Hippocampal formation (tissue), 2 donors: ENCODE measurements at regions not wholly inside any gene's neighbourhood (a gene's known extent, or its start where the extent isn't known, plus 50 kb on each side); places are given as distances from the start of the nearest gene placed in this dataset.
"Not testable (repeated sequence)": the region's sequence is repeated elsewhere in the genome, so short reads cannot be mapped to it uniquely, and the experiment has no call there.

Experiments
- DNase-seq, 2 donors: peaks; one replicate each; lab custom pipeline; 2025; lab: John Stamatoyannopoulos, UW

DNA sequence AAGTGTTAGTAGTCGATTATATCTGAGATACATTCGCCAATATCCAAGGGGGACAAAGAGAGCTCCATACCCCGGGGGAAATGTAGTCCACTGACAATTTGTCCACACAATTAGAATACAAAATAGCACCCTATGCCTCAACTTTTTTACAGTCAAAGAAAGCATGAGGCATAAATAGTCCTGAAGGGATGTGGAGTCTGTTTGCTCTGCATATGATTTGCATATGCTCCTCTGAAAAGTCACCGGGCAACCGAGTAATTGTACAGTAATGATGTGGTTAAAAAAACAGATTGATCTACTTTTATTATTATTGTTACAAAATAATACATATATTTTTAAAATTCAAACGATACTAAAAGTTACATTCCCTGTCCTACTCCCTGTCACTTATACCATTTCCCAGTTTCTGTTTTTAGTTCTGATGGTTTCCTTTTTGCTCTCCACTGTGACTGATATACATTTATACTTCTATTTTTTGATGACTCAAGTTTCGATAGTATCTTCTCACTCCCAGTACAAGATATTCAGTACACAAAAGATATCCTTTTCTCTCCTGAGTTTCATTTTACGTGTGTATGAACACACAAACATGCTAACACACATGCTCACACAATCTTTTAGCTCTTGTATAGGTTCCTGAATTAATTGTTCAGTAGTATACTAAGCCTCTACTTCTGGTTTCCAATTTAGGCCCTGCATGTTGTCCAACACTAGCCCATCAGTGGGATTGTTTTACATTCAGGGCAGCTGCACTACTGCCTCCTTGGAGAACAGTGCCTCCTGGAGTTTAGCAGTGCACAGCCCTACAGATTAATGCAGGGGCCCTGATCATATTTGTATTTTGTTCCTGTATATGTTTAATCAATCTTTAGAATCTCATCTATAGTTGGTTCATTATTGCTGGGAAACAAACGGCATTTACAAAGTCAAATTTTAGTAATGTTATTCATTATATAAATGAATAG lies 130.9 kb downstream of the TES start:
- no peak for DNase-seq

DNA sequence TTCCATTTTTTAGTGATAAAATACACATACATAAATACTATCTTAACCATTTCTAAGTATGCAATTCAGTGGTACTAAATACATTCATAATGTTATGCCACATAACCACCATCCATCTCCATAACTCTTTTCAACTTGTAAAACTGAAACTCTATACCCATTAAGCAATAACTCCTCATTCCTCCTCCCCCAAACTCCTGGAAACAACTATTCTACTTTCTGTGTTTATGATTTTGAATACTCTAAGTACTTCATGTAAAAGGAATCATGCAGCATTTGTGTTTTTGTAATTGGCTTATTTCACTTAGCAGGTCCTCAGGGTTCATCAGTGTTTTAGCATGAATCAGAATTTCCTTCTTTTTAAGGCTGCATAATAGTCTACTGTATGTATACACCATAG lies 131.8 kb downstream of the TES start:
- DNase-seq: no peak

DNA sequence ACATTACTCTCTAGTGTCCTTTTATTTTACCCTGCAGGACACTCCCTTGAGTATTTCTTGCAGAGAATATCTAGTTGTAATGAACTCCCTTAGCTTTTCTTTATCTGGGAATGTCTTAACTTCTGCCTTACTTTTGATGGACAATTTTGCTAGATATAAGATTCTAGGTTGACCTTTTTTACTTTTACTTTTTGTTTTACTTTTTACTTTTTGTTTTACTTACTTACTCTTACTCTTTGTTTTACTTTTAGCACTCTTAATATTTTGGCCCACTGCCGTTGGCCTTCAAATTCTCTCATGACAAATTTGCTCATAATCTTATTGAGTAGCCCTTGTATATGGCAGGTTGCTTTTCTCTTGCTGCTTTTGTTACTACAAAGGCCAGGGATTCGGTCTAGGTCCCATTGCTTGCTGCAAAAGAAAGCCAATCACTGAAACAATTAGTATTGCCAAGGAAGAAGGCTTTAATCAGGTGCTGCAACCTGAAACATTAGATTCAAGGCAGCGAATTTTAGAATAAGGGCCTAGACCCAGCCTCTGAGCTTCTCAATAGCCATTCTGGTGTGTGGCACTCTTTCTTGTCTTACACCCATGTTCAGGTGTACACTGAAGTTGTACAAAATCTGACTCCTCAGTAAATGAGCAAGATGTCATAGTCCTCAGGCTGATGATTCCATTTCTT lies 137.0 kb downstream of the TES start:
- DNase-seq: no peak

DNA sequence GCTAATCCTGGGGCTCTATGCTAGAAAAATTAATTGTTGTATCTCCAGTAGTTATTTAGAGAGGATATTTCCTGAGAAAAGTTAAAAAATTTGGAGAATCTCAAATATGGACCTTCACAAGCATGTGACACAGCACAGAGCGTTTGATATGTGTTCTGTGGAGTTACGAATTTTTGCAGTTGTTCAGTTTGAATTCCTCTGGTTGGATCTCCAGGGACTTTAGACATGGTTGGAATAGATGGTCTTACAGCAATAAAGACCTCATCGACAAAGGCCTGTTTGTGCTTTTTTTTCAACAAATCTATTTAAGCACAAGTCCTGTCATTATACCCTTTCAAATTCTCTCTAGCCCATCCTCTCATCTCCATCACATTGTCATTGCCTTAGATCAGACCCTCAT lies 138.0 kb downstream of the TES start:
- DNase-seq: no peak

DNA sequence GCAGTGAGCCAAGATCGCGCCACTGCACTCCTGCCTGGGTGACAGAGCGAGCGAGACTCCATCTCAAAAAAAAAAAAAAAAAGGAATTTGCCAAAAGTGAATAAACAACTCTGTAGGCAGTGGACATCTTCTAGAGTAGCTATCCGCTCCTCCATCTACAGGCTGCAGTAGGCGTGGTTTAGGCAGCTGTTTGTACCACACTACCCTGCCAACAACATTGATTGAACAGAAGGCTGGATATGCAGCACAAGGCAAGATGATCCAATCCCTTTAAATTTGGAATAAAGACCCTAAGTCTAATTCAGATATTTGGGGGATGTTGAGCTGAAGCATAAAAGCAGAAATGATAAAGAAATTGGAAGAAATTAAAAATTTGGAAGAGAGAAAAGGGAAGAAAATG lies 141.6 kb downstream of the TES start:
- DNase-seq: no peak

DNA sequence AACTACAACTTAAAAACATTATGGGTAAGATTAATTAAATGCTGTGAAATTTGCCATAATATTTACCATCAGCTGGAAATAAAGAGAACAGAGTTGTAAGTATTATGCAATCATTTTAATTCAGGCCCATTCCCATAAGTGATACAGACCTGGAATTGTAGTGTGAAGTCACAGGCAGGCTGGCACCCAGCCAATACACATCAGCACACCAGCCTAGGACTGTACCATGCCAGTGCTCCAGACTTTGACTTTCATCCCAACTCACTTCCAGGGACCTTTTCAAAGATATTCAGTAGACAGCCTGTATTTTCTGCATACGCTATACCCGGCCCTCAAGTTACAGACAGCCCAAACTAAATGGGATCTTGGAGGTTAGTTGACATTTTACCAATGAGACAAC lies 143.3 kb downstream of the TES start:
- DNase-seq: no peak

DNA sequence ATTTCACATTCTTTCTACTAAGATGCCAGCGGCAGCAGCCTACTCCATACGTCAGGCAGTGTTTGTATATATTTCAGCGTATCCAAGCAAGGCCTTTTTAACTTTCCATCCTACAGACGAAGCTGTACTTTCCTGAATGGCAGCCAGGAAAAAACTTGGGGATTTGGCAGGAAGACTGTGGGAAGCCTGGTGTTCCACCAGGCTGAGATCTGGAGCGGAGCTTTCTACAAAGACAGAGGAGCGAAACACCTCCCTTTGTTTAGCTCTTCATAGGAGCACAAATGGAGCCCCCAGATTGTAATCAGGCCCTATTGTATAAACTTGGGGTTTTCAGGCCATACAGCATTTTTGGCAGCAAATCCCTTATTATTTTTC lies 143.8 kb downstream of the TES start:
- DNase-seq: no peak

DNA sequence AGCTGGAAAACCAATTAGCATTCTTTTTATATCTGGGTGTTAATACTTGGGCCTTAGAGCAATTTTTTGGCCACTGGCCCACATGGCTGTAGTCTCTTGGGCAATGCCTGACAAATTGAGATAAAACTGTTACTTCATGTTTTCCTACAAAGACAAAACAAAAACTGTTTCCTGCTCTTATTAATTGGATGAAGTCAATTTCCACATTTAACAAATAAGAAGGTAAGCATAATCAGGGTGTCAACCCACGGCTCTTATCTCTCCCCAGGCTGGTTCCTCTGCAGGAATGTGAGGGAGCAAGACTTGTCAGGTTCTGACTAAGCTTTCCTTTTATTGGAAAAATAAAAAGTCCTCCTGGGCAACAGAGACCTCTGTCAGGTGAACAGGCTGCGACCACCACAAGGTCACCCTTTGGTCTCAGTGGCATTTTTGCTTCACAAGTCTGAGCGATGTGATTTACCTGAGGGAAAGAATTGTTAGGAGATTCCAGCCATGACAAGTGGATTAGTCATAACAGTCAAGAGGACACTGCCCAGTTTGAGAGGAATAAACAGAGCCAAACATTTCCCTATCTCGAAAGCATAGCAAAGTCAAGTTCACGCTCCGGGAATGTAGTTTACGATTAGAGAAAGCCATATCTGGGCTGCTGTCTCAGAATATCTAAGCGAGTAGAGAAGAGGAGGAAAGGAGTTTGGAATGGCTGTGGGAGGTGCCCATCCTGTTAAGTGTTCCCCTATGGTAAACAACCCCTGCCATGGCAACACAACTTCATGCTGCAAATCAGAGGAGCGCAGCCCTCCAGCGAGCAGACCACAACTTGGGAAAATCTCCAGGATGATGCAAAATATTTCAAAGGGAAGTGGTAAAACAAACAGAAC lies 144.4 kb downstream of the TES start:
- DNase-seq: no peak

DNA sequence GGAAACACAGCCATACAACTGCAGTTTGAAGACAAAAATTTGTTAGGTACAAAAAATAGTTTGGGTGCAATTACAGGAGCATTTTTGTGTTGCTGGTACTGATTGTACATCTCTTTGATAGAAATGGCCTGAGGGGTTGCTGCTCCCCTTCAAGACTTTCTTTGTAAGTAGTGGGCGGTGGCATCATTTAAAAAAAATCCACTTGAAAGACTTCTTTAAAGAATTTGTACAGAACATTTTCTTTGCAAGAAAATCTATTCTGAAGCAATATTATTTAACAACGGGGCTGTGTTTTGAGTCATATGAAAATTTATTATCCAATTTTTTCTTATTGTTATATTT lies 144.1 kb upstream of the CAV2 start:
- DNase-seq: no peak

DNA sequence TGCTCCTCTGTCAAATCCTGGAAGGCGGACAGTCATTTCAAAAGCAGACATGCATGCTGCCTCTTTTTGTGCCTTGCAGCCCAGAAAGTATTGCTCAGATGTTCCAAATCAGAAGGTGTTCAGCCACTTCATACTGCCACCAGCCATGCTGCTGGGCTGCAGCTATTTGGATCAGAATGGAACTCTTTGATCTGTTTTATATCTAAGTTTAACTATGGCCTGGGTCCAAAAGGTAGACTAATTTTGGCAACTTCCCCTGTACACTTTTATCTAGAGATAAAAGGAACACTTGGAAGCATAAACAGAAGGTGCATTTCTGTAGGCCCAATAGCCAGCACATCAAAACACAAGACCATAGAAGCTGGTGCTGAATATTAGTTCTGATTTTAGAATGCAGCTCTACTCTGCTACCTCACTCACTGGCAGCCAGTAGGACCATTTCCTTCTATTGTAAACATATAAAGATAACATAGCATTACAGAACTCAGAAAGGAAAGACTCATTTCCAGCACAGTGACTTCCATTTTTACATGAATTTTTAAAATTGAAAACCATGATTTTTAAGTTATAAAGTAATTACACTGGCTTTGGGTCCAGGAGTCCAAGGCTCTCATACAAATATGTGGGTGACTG lies 143.1 kb upstream of the CAV2 start:
- DNase-seq: no peak

DNA sequence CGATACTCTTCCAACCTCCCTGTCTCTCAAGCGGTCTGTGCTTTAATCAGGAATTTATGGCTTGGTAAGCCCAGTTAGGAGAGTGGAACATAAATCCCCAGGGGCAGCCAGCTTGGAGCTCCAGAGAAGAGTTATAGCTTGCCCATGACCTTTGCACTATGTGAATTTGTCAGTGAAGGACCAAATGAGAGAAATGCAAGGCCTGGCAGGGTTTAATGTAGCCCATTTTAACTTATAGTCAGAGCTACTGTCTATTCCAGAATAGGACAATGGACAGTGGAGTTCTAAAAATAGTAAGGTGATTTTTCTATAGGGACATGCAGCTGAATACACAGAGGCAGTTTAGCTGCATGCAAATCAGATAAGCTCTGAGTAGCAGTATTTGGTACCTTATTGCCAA lies 142.6 kb upstream of the CAV2 start:
- no peak for DNase-seq

DNA sequence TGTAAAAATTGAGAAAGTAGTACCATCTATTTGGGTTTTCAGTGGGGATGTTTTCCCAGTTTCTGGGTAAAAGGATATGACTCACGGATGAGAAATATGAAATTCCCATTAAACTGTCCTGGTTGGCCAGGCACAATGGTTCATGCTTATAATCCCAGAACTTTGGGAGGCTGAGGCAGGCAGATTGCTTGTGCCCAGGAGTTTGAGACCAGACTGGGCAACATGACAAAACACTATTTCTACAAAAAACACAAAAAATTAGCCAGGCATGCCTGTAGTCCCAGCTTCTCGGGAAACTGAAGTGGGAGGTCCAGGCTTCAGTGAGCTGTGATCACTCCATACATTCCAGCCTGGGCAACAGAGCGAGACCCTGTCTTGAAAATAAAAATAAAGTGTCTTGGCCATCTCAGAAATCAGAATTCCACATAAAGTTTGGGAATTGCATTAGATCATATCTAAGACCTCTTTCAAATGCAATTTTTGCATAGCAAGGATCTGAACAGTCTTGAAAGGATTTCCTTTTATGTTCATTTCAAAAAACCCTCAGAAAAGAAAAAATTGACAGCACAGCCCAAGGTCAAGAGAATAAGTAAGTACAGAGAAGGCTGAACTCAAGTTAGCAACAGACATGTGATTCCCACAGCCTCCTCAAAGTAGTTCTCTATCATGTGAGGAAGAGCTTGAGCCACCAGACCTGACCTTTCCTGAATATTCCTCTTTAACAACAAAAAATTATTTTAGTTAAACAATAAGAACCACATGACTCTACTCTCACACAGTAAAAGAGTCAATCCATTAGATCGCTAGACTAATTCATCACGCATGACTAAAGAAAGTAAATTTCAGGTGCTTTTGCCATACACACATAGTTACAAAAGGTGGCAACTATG lies 141.5 kb upstream of the CAV2 start:
- DNase-seq: no peak

DNA sequence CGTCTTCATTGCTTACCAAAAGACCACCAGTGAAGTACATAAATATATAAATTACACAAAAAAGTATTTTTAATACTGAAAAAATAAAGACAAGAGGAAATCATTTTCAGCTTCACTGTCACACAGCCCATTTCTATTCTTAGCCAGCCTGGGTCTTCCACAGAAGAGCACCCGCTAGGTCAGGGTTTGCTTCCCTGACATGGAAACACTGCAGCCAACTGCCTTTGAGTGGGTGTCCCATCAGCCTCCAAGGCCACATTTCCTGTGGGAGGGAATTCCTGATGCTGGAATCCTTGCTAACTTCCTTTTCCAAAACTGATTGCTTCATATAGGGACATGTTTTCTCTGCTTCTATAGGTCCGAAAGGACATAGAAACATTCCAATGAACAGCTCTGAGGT lies 137.8 kb upstream of the CAV2 start:
- DNase-seq: no peak

DNA sequence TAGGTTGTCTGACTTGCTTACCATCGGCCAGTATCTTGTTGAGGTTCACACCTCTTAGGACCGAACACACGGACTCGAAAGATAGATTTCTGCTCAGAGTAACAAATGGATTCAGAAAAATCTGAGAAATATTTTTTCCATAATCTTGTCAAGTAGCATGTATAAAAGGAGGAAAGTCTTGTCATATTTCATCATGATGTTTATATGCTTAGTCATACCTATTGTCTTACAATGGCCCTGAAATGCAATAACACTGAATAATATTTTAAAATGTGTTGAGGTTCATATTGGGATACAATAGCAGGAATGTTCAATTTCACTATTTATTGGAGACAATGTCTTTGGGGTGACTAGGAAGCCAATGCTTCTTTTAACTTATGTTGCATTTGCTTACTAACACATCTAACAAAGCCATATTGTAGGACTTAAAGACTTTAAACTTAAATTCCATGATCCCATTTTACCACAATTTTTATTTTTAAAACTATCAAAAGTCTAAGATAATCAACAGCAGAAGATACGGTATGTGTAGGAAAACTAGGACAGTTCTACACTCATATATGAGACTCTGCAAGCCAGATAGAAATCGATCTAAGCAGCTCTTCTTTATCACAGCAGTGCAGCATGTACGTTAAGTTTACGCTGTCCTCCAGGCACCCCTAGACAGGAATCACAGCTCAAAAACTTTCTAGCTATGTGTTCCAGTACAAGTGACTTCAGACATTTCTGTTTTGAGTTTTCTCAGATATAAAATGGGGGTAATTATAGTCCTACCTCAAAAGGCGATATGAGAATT lies 135.7 kb upstream of the CAV2 start:
- no peak for DNase-seq

DNA sequence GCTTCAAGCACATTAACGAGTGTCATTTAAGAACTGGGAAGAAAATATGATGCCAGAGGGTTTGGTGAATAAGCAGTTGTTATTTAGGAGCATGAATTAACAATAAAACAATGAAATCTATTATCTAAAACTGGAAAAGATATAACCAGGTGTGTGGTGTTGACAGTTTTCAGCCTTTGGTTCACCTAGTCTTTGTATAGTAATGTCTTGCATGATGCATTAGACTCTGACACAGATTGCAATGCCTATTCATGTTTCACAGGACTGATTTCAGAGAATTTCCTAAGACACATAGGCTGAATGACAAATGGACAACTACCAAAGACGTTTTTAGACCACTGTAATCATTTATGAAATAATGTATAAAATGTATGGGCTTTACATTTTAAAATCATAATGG lies 135.1 kb upstream of the CAV2 start:
- no peak for DNase-seq

DNA sequence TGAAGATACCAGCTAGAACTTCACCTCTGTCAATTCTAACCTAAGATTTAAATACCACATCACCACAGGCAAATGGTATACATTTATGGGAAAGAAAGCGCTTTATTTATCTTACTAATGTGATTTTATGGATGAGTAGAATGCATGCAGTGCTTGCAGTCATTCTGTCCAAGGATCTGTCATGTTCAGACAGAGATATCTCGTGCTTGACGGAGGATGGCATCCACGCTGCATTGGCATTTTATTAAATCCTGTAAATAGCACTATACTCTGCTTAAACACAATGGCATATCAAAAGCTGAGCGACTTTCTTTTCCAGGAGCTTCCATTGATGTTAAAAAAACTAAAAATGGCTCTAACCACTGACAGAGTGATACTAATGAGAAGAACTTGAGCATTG lies 133.7 kb upstream of the CAV2 start:
- DNase-seq: no peak

DNA sequence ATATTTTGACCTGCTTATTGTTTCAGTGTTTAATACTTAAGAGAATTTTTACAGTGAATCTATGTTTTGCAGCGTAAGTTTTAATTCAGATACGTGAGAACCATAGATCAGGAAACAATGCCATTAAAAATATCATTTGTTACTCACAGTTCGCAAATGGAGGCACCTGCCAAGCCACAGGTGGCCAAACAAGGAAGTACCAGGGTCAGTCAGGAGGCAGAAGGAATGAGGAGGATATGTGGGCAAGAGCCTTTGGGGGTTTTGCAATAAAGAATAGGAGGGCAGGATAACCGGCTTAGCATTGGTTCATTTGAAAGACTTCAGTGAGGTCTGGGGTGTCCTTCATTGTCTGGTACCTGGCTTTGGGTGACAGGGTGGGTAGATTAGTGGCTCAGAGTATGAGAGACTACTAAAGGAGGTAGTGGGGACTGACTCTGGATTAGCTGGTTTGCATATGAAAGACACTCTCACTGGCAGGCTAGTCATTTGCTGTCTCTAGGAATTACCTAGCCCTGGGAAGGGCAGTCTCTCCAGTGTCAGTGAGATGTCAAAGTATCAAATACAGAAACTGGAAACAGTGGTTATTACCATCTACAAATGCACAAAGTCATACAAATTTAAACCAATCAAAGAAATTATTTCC lies 132.2 kb upstream of the CAV2 start:
- no peak for DNase-seq

DNA sequence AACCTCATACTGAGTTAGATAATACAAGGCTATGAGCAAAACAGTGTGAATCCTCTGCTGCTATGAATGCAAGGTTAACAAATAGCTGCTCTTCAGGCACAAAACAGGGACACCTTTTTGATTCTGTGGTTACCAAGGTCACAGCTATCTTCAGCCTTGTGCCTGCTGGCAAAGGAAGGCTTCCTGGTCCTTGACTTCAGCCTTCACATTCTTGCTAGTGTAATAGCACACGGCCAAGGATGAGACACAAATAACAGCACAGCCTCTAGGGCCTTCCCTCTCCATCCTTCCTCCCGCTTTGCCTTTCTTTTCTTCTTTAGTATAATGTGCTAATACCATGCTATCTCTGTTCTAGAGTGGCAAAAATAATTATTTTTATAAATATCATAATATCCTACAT lies 130.6 kb upstream of the CAV2 start:
- no peak for DNase-seq

DNA sequence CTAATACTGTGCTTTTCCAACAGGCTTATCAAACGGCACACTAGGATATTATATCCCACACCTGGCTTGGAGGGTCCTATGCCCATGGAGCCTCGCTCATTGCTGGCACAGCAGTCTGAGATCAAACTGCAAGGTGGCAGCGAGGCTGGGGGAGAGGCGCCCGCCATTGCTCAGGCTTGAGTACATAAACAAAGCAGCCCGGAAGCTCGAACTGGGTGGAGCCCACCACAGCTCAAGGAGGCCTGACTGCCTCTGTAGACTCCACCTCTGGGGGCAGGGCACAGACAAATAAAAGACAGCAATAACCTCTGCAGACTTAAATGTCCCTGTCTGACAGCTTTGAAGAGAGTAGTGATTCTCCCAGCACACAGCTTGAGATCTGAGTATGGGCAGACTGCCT lies 128.0 kb upstream of the CAV2 start:
- not testable (repeated sequence) for DNase-seq

DNA sequence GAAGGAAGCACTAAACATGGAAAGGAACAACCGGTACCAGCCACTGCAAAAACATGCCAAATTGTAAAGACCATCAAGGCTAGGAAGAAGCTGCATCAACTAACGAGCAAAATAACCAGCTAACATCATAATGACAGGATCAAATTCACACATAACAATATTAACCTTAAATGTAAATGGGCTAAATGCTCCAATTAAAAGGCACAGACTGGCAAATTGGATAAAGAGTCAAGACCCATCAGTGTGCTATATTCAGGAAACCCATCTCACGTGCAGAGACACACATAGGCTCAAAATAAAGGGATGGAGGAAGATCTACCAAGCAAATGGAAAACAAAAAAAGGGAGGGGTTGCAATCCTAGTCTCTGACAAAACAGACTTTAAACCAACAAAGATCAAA lies 126.3 kb upstream of the CAV2 start:
- DNase-seq: not testable (repeated sequence)
